Mesenchymal stem cell (in vitro differentiated cells and primary cell): ENCODE measurements at regions not wholly inside any gene's neighbourhood (a gene's known extent, or its start where the extent isn't known, plus 50 kb on each side); places are given as distances from the start of the nearest gene placed in this dataset. TPM values are rescaled to one million over a fixed set of nuclear protein-coding genes. Genes with fewer than 3 reads are reported as not detected.

ENCODE experiments used
- DNase-seq: peaks from one replicate; pipeline ENCODE4 v3.0.0-alpha.2; 2013
- H2AFZ ChIP-seq: one replicate; pipeline ENCODE4 v1.6.1; 2013; ENCODE audit warnings: low read depth, mild to moderate bottlenecking, control low read depth, inconsistent platforms, low read length, moderate library complexity
- H2AK5ac ChIP-seq: 2 replicates; pipeline ENCODE4 v1.6.1; 2013; ENCODE audit warnings: low read length, moderate library complexity, mild to moderate bottlenecking, inconsistent platforms; ENCODE audit not compliant: severe bottlenecking
- H2BK120ac ChIP-seq: one replicate; pipeline ENCODE4 v1.6.1; 2013; ENCODE audit warnings: low read depth, mild to moderate bottlenecking, inconsistent platforms, low read length, moderate library complexity
- H2BK12ac ChIP-seq, 2 experiments: one replicate each; pipeline ENCODE4 v1.6.1; 2013; ENCODE audit warnings: inconsistent platforms in 2 of 2, low read length in 2 of 2, mild to moderate bottlenecking in 2 of 2, moderate library complexity in 2 of 2, control low read depth in 1 of 2
- H2BK15ac ChIP-seq: one replicate; pipeline ENCODE4 v1.6.1; 2013; ENCODE audit warnings: mild to moderate bottlenecking, low read depth, inconsistent platforms; ENCODE audit not compliant: poor library complexity, severe bottlenecking
- H2BK5ac ChIP-seq: 2 replicates; pipeline ENCODE4 v1.6.1; 2013; ENCODE audit warnings: low read depth, mild to moderate bottlenecking, low read length, control low read depth, inconsistent platforms; ENCODE audit not compliant: poor library complexity, severe bottlenecking
- H3K14ac ChIP-seq, 2 experiments: one replicate each; pipeline ENCODE4 v1.6.1; 2013; ENCODE audit warnings: inconsistent platforms in 2 of 2, low read length in 2 of 2, control low read depth in 1 of 2, mild to moderate bottlenecking in 1 of 2, moderate library complexity in 1 of 2
- H3K18ac ChIP-seq, 2 experiments: one replicate each; pipeline ENCODE4 v1.6.1; 2013; ENCODE audit warnings: inconsistent platforms in 2 of 2, low read length in 2 of 2, control low read depth in 1 of 2, low read depth in 1 of 2, mild to moderate bottlenecking in 1 of 2
- H3K23ac ChIP-seq, 2 experiments: one replicate each; pipeline ENCODE4 v1.6.1; 2013; ENCODE audit warnings: inconsistent platforms in 2 of 2, low read length in 2 of 2, mild to moderate bottlenecking in 2 of 2, moderate library complexity in 2 of 2, control low read depth in 1 of 2
- H3K27ac ChIP-seq: 2 replicates; pipeline ENCODE4 v1.5.1; 2013; ENCODE audit warnings: mild to moderate bottlenecking, moderate library complexity, low read length, control low read depth, inconsistent platforms; ENCODE audit not compliant: poor library complexity, severe bottlenecking
- H3K27me3 ChIP-seq, 2 experiments: 2 replicates each; pipeline versions ENCODE4 v1.6.1 to v1.7.0; 2013; ENCODE audit warnings: low read length in 2 of 2, mild to moderate bottlenecking in 2 of 2, moderate library complexity in 2 of 2, control low read depth in 1 of 2, inconsistent platforms in 1 of 2; ENCODE audit not compliant: control insufficient read depth in 1 of 2, insufficient read depth in 1 of 2
- H3K36me3 ChIP-seq, 2 experiments: 2 replicates each; pipeline versions ENCODE4 v1.6.1 to v1.7.0; 2013; ENCODE audit warnings: low read length in 2 of 2, control low read depth in 1 of 2, inconsistent platforms in 1 of 2, low read depth in 1 of 2, mild to moderate bottlenecking in 1 of 2; ENCODE audit not compliant: insufficient read depth in 2 of 2, control insufficient read depth in 1 of 2
- H3K4ac ChIP-seq, 2 experiments: one replicate each; pipeline ENCODE4 v1.6.1; 2013; ENCODE audit warnings: inconsistent platforms in 2 of 2, low read length in 2 of 2, mild to moderate bottlenecking in 2 of 2, moderate library complexity in 2 of 2, control low read depth in 1 of 2, low read depth in 1 of 2
- H3K4me1 ChIP-seq: 2 replicates; pipeline ENCODE4 v1.6.1; 2013; ENCODE audit warnings: low read depth, low read length, control low read depth; ENCODE audit not compliant: control insufficient read depth, insufficient read depth
- H3K4me2 ChIP-seq: 2 replicates; pipeline ENCODE4 v1.6.1; 2013; ENCODE audit warnings: low read length, mild to moderate bottlenecking, inconsistent platforms; ENCODE audit not compliant: poor library complexity, severe bottlenecking
- H3K4me3 ChIP-seq, 2 experiments: 2 replicates each; pipeline versions ENCODE4 v1.5.1 to v1.7.0; 2013; ENCODE audit warnings: low read length in 2 of 2, mild to moderate bottlenecking in 2 of 2, control low read depth in 1 of 2, low read depth in 1 of 2; ENCODE audit not compliant: insufficient read depth in 1 of 2
- H3K79me1 ChIP-seq: replicated peaks from 2 replicates; pipeline ENCODE4 v1.6.1; 2013; ENCODE audit warnings: mild to moderate bottlenecking, control low read depth, low read length, inconsistent platforms; ENCODE audit not compliant: poor library complexity, severe bottlenecking
- H3K9ac ChIP-seq: 2 replicates; pipeline ENCODE4 v1.7.0; 2013; ENCODE audit warnings: mild to moderate bottlenecking, low read length, moderate library complexity
- H3K9me3 ChIP-seq: 2 replicates; pipeline ENCODE4 v1.7.0; 2013; ENCODE audit warnings: mild to moderate bottlenecking, low read length; ENCODE audit not compliant: control insufficient read depth
- H4K8ac ChIP-seq: one replicate; pipeline ENCODE4 v1.6.1; 2013; ENCODE audit warnings: inconsistent platforms, mild to moderate bottlenecking, low read length, moderate library complexity
- H4K91ac ChIP-seq: one replicate; pipeline ENCODE4 v1.6.1; 2013; ENCODE audit warnings: mild to moderate bottlenecking, low read length, inconsistent platforms
- WGBS: methylation state at CpG from one replicate; pipeline ENCODE4 v1.1.7; 2013; ENCODE audit warnings: mixed read lengths; 5-methylcytosine and 5-hydroxymethylcytosine counted together
- small RNA-seq: library from polyadenylated mRNA; stranded (forward); fragments of <200 nt; extraction: miRNeasy Mini kit (QIAGEN cat#:217004); gene quantifications from one replicate; pipeline ENCODE3, GENCODE V24; 2013; ENCODE audit warnings: low read depth

DNA sequence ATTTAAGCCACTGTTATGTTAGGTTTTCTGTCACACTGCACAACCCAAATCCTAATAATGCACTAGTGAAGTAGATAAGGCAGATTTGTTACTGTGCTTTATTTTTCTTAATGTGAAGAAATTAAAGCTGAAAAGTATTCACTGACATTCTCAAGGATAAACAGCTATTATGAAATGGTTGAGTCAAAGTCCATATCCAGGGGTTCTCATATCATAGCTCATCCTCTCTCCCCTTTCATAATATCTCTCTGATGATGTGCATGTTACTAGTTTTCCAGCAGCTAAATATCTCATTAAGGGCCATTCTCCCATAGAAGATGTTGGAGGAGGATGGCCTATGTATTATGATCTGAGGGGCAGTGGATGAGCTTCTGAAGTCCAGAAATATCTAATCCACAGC lies 53.6 kb upstream of the CCDC190 start:
- Histone ChIP-seq H3K4me1 (no peaks in the 10 kb centered on the region), H3K9ac (no peak overlapping the region), H2BK15ac (no peak overlapping the region), H3K23ac (no peak overlapping the region), H3K4ac (no peak overlapping the region), H3K18ac (no peak overlapping the region), H3K27me3 (no peaks in the 10 kb centered on the region), H3K79me1 (no peaks in the 10 kb centered on the region), H3K4me3 (no peak overlapping the region), H2AFZ (no peak overlapping the region), H3K4me2 (no peak overlapping the region), H4K8ac (no peak overlapping the region), H3K27ac (no peak overlapping the region), H3K9me3 (peaks cover 29% of the 10 kb centered on the region), H2AK5ac (no peak overlapping the region), H4K91ac (no peak overlapping the region), H3K36me3 (no peaks in the 10 kb centered on the region), H3K14ac (no peak overlapping the region), H2BK120ac (no peak overlapping the region), H2BK5ac (no peak overlapping the region), H2BK12ac (no peak overlapping the region)
- no peak for DNase-seq

DNA sequence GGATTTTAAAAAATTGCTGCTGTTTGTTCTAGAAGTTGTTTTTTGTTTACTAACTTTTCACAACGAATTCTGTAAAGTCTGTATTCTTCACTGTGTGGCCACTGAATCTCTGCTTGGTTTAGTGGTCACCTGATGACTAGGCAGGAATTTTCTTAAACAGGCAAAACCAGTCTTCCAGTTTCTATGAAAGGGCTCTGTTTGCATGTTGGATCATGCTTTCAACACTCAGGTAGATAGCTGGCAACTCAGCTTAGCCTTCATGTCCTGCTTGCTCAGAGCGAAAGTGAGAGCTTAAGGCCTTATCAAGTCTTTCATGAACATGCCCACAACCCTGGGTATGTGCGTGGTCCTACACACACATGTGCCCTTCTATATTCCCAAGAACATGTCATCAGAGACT lies 52.4 kb upstream of the CCDC190 start:
- peaks cover 29% of the 10 kb centered on the region for H3K9me3 ChIP-seq
- no peak overlapping the region for H2BK120ac ChIP-seq
- H3K4ac ChIP-seq, result no peak overlapping the region
- no peak overlapping the region for H3K27ac ChIP-seq
- no peak overlapping the region for H2BK15ac ChIP-seq
- no peak overlapping the region for H3K4me2 ChIP-seq
- H4K91ac ChIP-seq, result no peak overlapping the region
- 82% methylated on average over 3 of the region's 3 CpGs for WGBS
- H3K79me1 ChIP-seq, result no peaks in the 10 kb centered on the region
- H3K27me3 ChIP-seq, result no peaks in the 10 kb centered on the region
- H3K4me1 ChIP-seq, result peaks cover 1% of the 10 kb centered on the region
- H4K8ac ChIP-seq, result no peak overlapping the region
- no peak overlapping the region for H3K14ac ChIP-seq
- no peak overlapping the region for H2AFZ ChIP-seq
- no peak overlapping the region for H2BK5ac ChIP-seq
- no peak overlapping the region for H3K4me3 ChIP-seq
- no peak overlapping the region for H3K9ac ChIP-seq
- no peak overlapping the region for H2BK12ac ChIP-seq
- no peak overlapping the region for H2AK5ac ChIP-seq
- DNase-seq, result no peak
- H3K23ac ChIP-seq, result no peak overlapping the region
- H3K36me3 ChIP-seq, result no peaks in the 10 kb centered on the region
- H3K18ac ChIP-seq, result no peak overlapping the region

DNA sequence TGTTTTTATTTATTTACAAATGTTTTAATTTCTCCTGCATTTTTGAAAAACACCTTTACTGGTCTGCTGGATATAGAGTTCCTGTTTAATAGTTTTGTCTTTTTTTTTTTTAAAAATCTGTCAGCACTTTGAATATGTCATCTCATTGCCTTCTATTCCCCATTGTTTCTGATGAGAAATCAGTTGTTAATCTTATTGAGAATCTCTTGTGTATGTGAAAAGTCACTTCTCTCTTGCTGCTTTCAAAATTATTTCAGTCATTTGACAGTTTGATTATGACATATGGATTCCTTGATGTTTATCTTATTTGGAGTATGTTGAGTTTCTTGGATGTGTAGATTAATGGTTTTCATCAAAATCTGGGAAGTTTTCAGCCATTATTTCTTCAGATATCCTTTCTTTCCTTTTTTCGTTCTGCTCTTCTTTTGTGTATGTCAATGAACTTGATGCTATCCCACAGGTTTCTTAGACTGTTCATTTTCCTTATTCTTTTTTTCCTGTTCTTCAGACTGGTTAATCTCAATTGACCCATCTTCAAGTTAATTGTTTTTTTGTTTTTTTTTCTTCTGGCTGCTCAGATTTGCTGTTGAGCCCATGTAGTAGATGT lies 51.2 kb upstream of the CCDC190 start:
- H3K79me1 ChIP-seq, result no peaks in the 10 kb centered on the region
- H2BK120ac ChIP-seq, result no peak overlapping the region
- peak; percentile 21 for DNase-seq
- no peaks in the 10 kb centered on the region for H3K27me3 ChIP-seq
- H3K27ac ChIP-seq, result no peak overlapping the region
- no peak overlapping the region for H2AFZ ChIP-seq
- no peak overlapping the region for H3K4ac ChIP-seq
- peak overlapping the region in 1 of 2 experiments; percentile 7 for H3K4me3 ChIP-seq
- no peak overlapping the region for H3K4me2 ChIP-seq
- H3K4me1 ChIP-seq, result peaks cover 1% of the 10 kb centered on the region
- WGBS, result 77% methylated on average over 1 of the region's 1 CpG
- no peak overlapping the region for H2AK5ac ChIP-seq
- no peak overlapping the region for H3K18ac ChIP-seq
- H3K9ac ChIP-seq, result no peak overlapping the region
- no peak overlapping the region for H2BK15ac ChIP-seq
- H4K91ac ChIP-seq, result no peak overlapping the region
- H3K9me3 ChIP-seq, result peaks cover 29% of the 10 kb centered on the region
- H3K23ac ChIP-seq, result no peak overlapping the region
- H4K8ac ChIP-seq, result no peak overlapping the region
- no peak overlapping the region for H3K14ac ChIP-seq
- H3K36me3 ChIP-seq, result no peaks in the 10 kb centered on the region
- H2BK5ac ChIP-seq, result no peak overlapping the region
- no peak overlapping the region for H2BK12ac ChIP-seq

Small RNAs in the stretch of these regions (small RNA-seq; reads per million reads assigned to genes)
- not detected for gene AL392003.1
